ENCODE measurements at regions not wholly inside any gene's neighbourhood (a gene's known extent, or its start where the extent isn't known, plus 50 kb on each side); places are given as distances from the start of the nearest gene placed in this dataset.

- ChIA-PET POLR2A (no interaction called here), CTCF (no interaction called here)
- no peaks in the 10 kb centered on the region for H3K36me3 Mint-ChIP-seq (ENCODE audit: low read depth)
- peaks cover 3% of the 10 kb centered on the region for H3K9me3 Mint-ChIP-seq
- no peak overlapping the region for H3K4me3 Mint-ChIP-seq
- no peaks in the 10 kb centered on the region for H3K4me1 Mint-ChIP-seq
- DNase-seq, result no peak
- H3K27ac Mint-ChIP-seq, result no peak overlapping the region
- no peaks in the 10 kb centered on the region for H3K27me3 Mint-ChIP-seq
These were observed 324.1 kb upstream of the KLHL1 start for GRCh38 chr13:70432276-70432805.

GRCh38 chr13:70430256-70430655, 322.0 kb upstream of the KLHL1 start:
- Mint-ChIP-seq H3K4me3 (no peak overlapping the region), H3K9me3 (peaks cover 3% of the 10 kb centered on the region), H3K4me1 (no peaks in the 10 kb centered on the region), H3K27ac (no peak overlapping the region), H3K36me3 (ENCODE audit: low read depth) (no peaks in the 10 kb centered on the region), H3K27me3 (no peaks in the 10 kb centered on the region)
- ChIA-PET CTCF (no interaction called here), POLR2A (no interaction called here)
- no peak for DNase-seq

- no peak for DNase-seq
- ChIA-PET CTCF (no interaction called here), POLR2A (no interaction called here)
- H3K27ac Mint-ChIP-seq, result no peak overlapping the region
- H3K4me3 Mint-ChIP-seq, result no peak overlapping the region
- no peaks in the 10 kb centered on the region for H3K27me3 Mint-ChIP-seq
- no peaks in the 10 kb centered on the region for H3K36me3 Mint-ChIP-seq (ENCODE audit: low read depth)
- H3K4me1 Mint-ChIP-seq, result no peaks in the 10 kb centered on the region
- H3K9me3 Mint-ChIP-seq, result peaks cover 2% of the 10 kb centered on the region
These were observed 316.7 kb upstream of the KLHL1 start for GRCh38 chr13:70424928-70425327.

GRCh38 chr13:70424428-70424827, 316.2 kb upstream of the KLHL1 start:
- no peak overlapping the region for H3K4me3 Mint-ChIP-seq
- DNase-seq, result no peak
- H3K36me3 Mint-ChIP-seq (ENCODE audit: low read depth), result no peaks in the 10 kb centered on the region
- ChIA-PET CTCF (no interaction called here), POLR2A (no interaction called here)
- peaks cover 2% of the 10 kb centered on the region for H3K9me3 Mint-ChIP-seq
- H3K27ac Mint-ChIP-seq, result no peak overlapping the region
- H3K4me1 Mint-ChIP-seq, result no peaks in the 10 kb centered on the region
- H3K27me3 Mint-ChIP-seq, result no peaks in the 10 kb centered on the region

- H3K4me3 Mint-ChIP-seq, result no peak overlapping the region
- no peak for DNase-seq
- peaks cover 7% of the 10 kb centered on the region for H3K9me3 Mint-ChIP-seq
- H3K27ac Mint-ChIP-seq, result no peak overlapping the region
- no peaks in the 10 kb centered on the region for H3K4me1 Mint-ChIP-seq
- ChIA-PET POLR2A (no interaction called here), CTCF (no interaction called here)
- H3K27me3 Mint-ChIP-seq, result no peaks in the 10 kb centered on the region
- no peaks in the 10 kb centered on the region for H3K36me3 Mint-ChIP-seq (ENCODE audit: low read depth)
These were observed 306.9 kb upstream of the KLHL1 start for GRCh38 chr13:70415136-70415535.

- H3K36me3 Mint-ChIP-seq (ENCODE audit: low read depth), result no peaks in the 10 kb centered on the region
- no peak for DNase-seq
- CTCF ChIA-PET, result no interaction called here
- POLR2A ChIA-PET, result no interaction called here
- no peaks in the 10 kb centered on the region for H3K27me3 Mint-ChIP-seq
- peaks cover 6% of the 10 kb centered on the region for H3K9me3 Mint-ChIP-seq
- no peak overlapping the region for H3K4me3 Mint-ChIP-seq
- no peaks in the 10 kb centered on the region for H3K4me1 Mint-ChIP-seq
- no peak overlapping the region for H3K27ac Mint-ChIP-seq
These were observed 300.6 kb upstream of the KLHL1 start for GRCh38 chr13:70408865-70409264.

GRCh38 chr13:70407486-70407885, 299.2 kb upstream of the KLHL1 start:
- CTCF ChIA-PET, result no interaction called here
- Mint-ChIP-seq H3K27ac (no peak overlapping the region), H3K4me3 (no peak overlapping the region), H3K9me3 (no peaks in the 10 kb centered on the region), H3K4me1 (no peaks in the 10 kb centered on the region), H3K27me3 (no peaks in the 10 kb centered on the region), H3K36me3 (ENCODE audit: low read depth) (no peaks in the 10 kb centered on the region)
- POLR2A ChIA-PET, result no interaction called here
- DNase-seq, result no peak

GRCh38 chr13:70405266-70405665, 297.0 kb upstream of the KLHL1 start:
- Mint-ChIP-seq H3K4me1 (no peaks in the 10 kb centered on the region), H3K4me3 (no peak overlapping the region), H3K27ac (no peak overlapping the region), H3K27me3 (no peaks in the 10 kb centered on the region), H3K9me3 (no peaks in the 10 kb centered on the region), H3K36me3 (ENCODE audit: low read depth) (no peaks in the 10 kb centered on the region)
- CTCF ChIA-PET, result no interaction called here
- no peak for DNase-seq
- POLR2A ChIA-PET, result no interaction called here

- no peak overlapping the region for H3K4me3 Mint-ChIP-seq
- CTCF ChIA-PET, result no interaction called here
- H3K36me3 Mint-ChIP-seq (ENCODE audit: low read depth), result no peaks in the 10 kb centered on the region
- H3K27me3 Mint-ChIP-seq, result no peaks in the 10 kb centered on the region
- POLR2A ChIA-PET, result no interaction called here
- no peaks in the 10 kb centered on the region for H3K4me1 Mint-ChIP-seq
- H3K27ac Mint-ChIP-seq, result no peak overlapping the region
- no peak for DNase-seq
- peaks cover 4% of the 10 kb centered on the region for H3K9me3 Mint-ChIP-seq
These were observed 285.8 kb upstream of the KLHL1 start for GRCh38 chr13:70394031-70394548.

- H3K27me3 Mint-ChIP-seq, result no peaks in the 10 kb centered on the region
- CTCF ChIA-PET, result no interaction called here
- no peaks in the 10 kb centered on the region for H3K4me1 Mint-ChIP-seq
- H3K27ac Mint-ChIP-seq, result no peak overlapping the region
- no peak for DNase-seq
- H3K4me3 Mint-ChIP-seq, result no peak overlapping the region
- peaks cover 5% of the 10 kb centered on the region for H3K9me3 Mint-ChIP-seq
- no peaks in the 10 kb centered on the region for H3K36me3 Mint-ChIP-seq (ENCODE audit: low read depth)
- POLR2A ChIA-PET, result no interaction called here
These were observed 283.4 kb upstream of the KLHL1 start for GRCh38 chr13:70391678-70392077.

GRCh38 chr13:70390968-70391367, 282.7 kb upstream of the KLHL1 start:
- H3K27me3 Mint-ChIP-seq, result no peaks in the 10 kb centered on the region
- no peak overlapping the region for H3K27ac Mint-ChIP-seq
- no peak for DNase-seq
- peaks cover 5% of the 10 kb centered on the region for H3K9me3 Mint-ChIP-seq
- no peaks in the 10 kb centered on the region for H3K4me1 Mint-ChIP-seq
- ChIA-PET POLR2A (no interaction called here), CTCF (no interaction called here)
- H3K36me3 Mint-ChIP-seq (ENCODE audit: low read depth), result no peaks in the 10 kb centered on the region
- H3K4me3 Mint-ChIP-seq, result no peak overlapping the region

- Mint-ChIP-seq H3K27me3 (no peaks in the 10 kb centered on the region), H3K9me3 (peaks cover 5% of the 10 kb centered on the region), H3K4me1 (no peaks in the 10 kb centered on the region), H3K36me3 (ENCODE audit: low read depth) (no peaks in the 10 kb centered on the region), H3K27ac (no peak overlapping the region), H3K4me3 (no peak overlapping the region)
- CTCF ChIA-PET, result no interaction called here
- DNase-seq, result no peak
- POLR2A ChIA-PET, result no interaction called here
These were observed 281.8 kb upstream of the KLHL1 start for GRCh38 chr13:70390064-70390463.

- Mint-ChIP-seq H3K27ac (no peak overlapping the region), H3K4me1 (no peaks in the 10 kb centered on the region), H3K36me3 (ENCODE audit: low read depth) (no peaks in the 10 kb centered on the region), H3K4me3 (no peak overlapping the region), H3K27me3 (no peaks in the 10 kb centered on the region), H3K9me3 (peaks cover 5% of the 10 kb centered on the region)
- CTCF ChIA-PET, result no interaction called here
- POLR2A ChIA-PET, result no interaction called here
- no peak for DNase-seq
These were observed 280.7 kb upstream of the KLHL1 start for GRCh38 chr13:70388935-70389334.

- Mint-ChIP-seq H3K36me3 (ENCODE audit: low read depth) (no peaks in the 10 kb centered on the region), H3K4me1 (no peaks in the 10 kb centered on the region), H3K27me3 (no peaks in the 10 kb centered on the region), H3K9me3 (peaks cover 3% of the 10 kb centered on the region), H3K27ac (no peak overlapping the region), H3K4me3 (no peak overlapping the region)
- no peak for DNase-seq
- ChIA-PET POLR2A (no interaction called here), CTCF (no interaction called here)
These were observed 278.7 kb upstream of the KLHL1 start for GRCh38 chr13:70386919-70387318.

- ChIA-PET CTCF (no interaction called here), POLR2A (no interaction called here)
- Mint-ChIP-seq H3K9me3 (peaks cover 3% of the 10 kb centered on the region), H3K4me3 (no peak overlapping the region), H3K36me3 (ENCODE audit: low read depth) (no peaks in the 10 kb centered on the region), H3K27ac (no peak overlapping the region), H3K27me3 (no peaks in the 10 kb centered on the region), H3K4me1 (no peaks in the 10 kb centered on the region)
- DNase-seq, result no peak
These were observed 277.6 kb upstream of the KLHL1 start for GRCh38 chr13:70385852-70386251.

Data from activated CD4-positive, alpha-beta T cell treated with anti-CD3 and anti-CD28 coated beads, Interleukin-2, amount 10 ng/mL, durations not matched to agents 7 days and 5 days (primary cell).